HEK293 (cell line): ENCODE measurements at regions not wholly inside any gene's neighbourhood (a gene's known extent, or its start where the extent isn't known, plus 50 kb on each side); places are given as distances from the start of the nearest gene placed in this dataset.

ENCODE experiments used
- CTCF ChIA-PET: fragments of 350-600 bp; formaldehyde crosslinking; extraction: SDS; loops from one replicate; lab custom pipeline; 2021; ENCODE audit warnings: antibody characterized with exemption; lab: Yijun Ruan, JAX
- POLR2A ChIA-PET: fragments of 300-600 bp; formaldehyde crosslinking; extraction: SDS; loops from one replicate; lab custom pipeline; 2020; ENCODE audit warnings: antibody characterized with exemption, inconsistent platforms; lab: Yijun Ruan, JAX
- H3K27ac ChIP-seq: fragments of 200-500 bp; sonication (Bioruptor generic); 2 replicates; pipeline ENCODE4 v1.5.1; 2014; ENCODE audit warnings: low read depth, low read length, control low read depth, inconsistent platforms; ENCODE audit errors: extremely low read depth
- H3K36me3 ChIP-seq, 2 experiments: fragments of 200-500 bp in 1 of 2; sonication (Bioruptor generic) in 1 of 2; 1 replicate in 1 of 2; 2 replicates in 1 of 2; pipeline ENCODE4 v1.5.1; 2014 to 2017; ENCODE audit warnings: inconsistent platforms in 2 of 2, low read length in 2 of 2; ENCODE audit not compliant: control insufficient read depth in 2 of 2, insufficient read depth in 1 of 2
- H3K4me1 ChIP-seq: fragments of 200-500 bp; sonication (Bioruptor generic); 2 replicates; pipeline ENCODE4 v1.5.1; 2014; ENCODE audit warnings: mild to moderate bottlenecking, low read length, inconsistent platforms; ENCODE audit not compliant: control insufficient read depth, insufficient read depth
- H3K4me3 ChIP-seq: 2 replicates; pipeline ENCODE4 v1.5.1; 2011; ENCODE audit warnings: low read depth, mild to moderate bottlenecking, control low read depth, low read length, moderate library complexity
- H3K9me3 ChIP-seq: fragments of 200-500 bp; sonication (Bioruptor generic); 2 replicates; pipeline ENCODE4 v1.5.1; 2014; ENCODE audit warnings: low read depth, low read length, inconsistent platforms; ENCODE audit not compliant: control insufficient read depth, insufficient read depth
- GLIS2 ChIP-seq: fragments of 450-650 bp; formaldehyde crosslinking; IDR thresholded peaks from 2 replicates; pipeline ENCODE4 v1.5.1; 2016; ENCODE audit warnings: missing biosample characterization, missing genetic modification characterization
- HOXA7 ChIP-seq: sonication (generic); formaldehyde crosslinking; IDR thresholded peaks from 2 replicates; pipeline ENCODE4 v1.8.1; 2022; ENCODE audit warnings: missing genetic modification reagents, borderline replicate concordance
- ZFHX2 ChIP-seq: fragments of 450-650 bp; formaldehyde crosslinking; conservative IDR thresholded peaks from 2 replicates; pipeline ENCODE4 v1.5.1; 2016; ENCODE audit warnings: missing biosample characterization, missing genetic modification characterization
- ZNF184 ChIP-seq: fragments of 450-650 bp; IDR thresholded peaks from 2 replicates; pipeline ENCODE4 v1.5.1; 2018; ENCODE audit warnings: missing biosample characterization, mild to moderate bottlenecking, missing genetic modification characterization
- ZNF223 ChIP-seq: fragments of 450-650 bp; formaldehyde crosslinking; IDR thresholded peaks from 2 replicates; pipeline ENCODE4 v1.5.1; 2016; ENCODE audit warnings: missing biosample characterization, missing genetic modification characterization
- ZNF311 ChIP-seq: fragments of 450-650 bp; formaldehyde crosslinking; IDR thresholded peaks from 2 replicates; pipeline ENCODE4 v1.5.1; 2017; ENCODE audit warnings: missing biosample characterization, missing genetic modification characterization, borderline replicate concordance
- TF ChIP-seq, protein P1 (sequence below): sonication (generic); formaldehyde crosslinking; IDR thresholded peaks from 2 replicates; pipeline ENCODE4 v1.8.1; 2022; ENCODE audit warnings: mild to moderate bottlenecking, moderate library complexity, missing genetic modification reagents
- TF ChIP-seq, protein P2 (sequence below): fragments of 450-650 bp; formaldehyde crosslinking; IDR thresholded peaks from 2 replicates; pipeline ENCODE4 v1.5.1; 2017; ENCODE audit warnings: missing biosample characterization, missing genetic modification characterization
- TF ChIP-seq, protein P3 (sequence below): fragments of 450-650 bp; formaldehyde crosslinking; IDR thresholded peaks from 2 replicates; pipeline ENCODE4 v1.5.1; 2016; ENCODE audit warnings: missing biosample characterization, missing genetic modification characterization, borderline replicate concordance
- TF ChIP-seq, protein P4 (sequence below): fragments of 450-650 bp; formaldehyde crosslinking; IDR thresholded peaks from 2 replicates; pipeline ENCODE4 v1.5.1; 2016; ENCODE audit warnings: missing biosample characterization, missing genetic modification characterization

DNA sequence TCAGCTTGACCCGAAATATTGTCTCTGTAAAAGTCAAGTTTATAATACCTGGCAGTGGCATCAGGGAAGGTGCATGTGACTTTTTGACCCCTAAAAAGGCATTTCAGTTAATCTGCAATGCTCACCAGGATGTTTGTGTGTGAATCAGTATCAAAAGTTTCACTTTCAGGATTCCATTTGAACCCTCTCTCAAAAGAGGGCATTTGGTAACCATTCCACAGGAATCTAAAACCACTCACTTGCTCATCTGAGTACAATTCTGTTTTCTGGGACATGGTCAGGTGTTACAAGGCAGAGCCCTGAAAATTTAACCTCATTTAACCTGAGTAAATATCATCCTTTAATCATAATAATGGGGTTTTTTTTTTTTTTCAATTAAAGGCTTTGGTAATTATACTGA lies 77.9 kb upstream of the KLF7 start:
- Histone ChIP-seq H3K27ac (no peak overlapping the region), H3K9me3 (no peaks in the 10 kb centered on the region), H3K4me1 (no peaks in the 10 kb centered on the region), H3K36me3 (no peaks in the 10 kb centered on the region), H3K4me3 (no peak overlapping the region)
- TF ChIP-seq, protein P1, sequence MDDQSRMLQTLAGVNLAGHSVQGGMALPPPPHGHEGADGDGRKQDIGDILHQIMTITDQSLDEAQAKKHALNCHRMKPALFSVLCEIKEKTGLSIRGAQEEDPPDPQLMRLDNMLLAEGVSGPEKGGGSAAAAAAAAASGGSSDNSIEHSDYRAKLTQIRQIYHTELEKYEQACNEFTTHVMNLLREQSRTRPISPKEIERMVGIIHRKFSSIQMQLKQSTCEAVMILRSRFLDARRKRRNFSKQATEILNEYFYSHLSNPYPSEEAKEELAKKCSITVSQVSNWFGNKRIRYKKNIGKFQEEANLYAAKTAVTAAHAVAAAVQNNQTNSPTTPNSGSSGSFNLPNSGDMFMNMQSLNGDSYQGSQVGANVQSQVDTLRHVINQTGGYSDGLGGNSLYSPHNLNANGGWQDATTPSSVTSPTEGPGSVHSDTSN (CRISPR knock-in tag), result no peak
- TF ChIP-seq ZNF311 (no peak), ZNF223 (no peak), ZNF184 (no peak), HOXA7 (CRISPR knock-in tag) (no peak)
- TF ChIP-seq, protein P2, sequence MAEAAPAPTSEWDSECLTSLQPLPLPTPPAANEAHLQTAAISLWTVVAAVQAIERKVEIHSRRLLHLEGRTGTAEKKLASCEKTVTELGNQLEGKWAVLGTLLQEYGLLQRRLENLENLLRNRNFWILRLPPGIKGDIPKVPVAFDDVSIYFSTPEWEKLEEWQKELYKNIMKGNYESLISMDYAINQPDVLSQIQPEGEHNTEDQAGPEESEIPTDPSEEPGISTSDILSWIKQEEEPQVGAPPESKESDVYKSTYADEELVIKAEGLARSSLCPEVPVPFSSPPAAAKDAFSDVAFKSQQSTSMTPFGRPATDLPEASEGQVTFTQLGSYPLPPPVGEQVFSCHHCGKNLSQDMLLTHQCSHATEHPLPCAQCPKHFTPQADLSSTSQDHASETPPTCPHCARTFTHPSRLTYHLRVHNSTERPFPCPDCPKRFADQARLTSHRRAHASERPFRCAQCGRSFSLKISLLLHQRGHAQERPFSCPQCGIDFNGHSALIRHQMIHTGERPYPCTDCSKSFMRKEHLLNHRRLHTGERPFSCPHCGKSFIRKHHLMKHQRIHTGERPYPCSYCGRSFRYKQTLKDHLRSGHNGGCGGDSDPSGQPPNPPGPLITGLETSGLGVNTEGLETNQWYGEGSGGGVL (tag by site-specific recombination), result no peak
- ChIA-PET CTCF (no interaction called here), POLR2A (no interaction called here)

DNA sequence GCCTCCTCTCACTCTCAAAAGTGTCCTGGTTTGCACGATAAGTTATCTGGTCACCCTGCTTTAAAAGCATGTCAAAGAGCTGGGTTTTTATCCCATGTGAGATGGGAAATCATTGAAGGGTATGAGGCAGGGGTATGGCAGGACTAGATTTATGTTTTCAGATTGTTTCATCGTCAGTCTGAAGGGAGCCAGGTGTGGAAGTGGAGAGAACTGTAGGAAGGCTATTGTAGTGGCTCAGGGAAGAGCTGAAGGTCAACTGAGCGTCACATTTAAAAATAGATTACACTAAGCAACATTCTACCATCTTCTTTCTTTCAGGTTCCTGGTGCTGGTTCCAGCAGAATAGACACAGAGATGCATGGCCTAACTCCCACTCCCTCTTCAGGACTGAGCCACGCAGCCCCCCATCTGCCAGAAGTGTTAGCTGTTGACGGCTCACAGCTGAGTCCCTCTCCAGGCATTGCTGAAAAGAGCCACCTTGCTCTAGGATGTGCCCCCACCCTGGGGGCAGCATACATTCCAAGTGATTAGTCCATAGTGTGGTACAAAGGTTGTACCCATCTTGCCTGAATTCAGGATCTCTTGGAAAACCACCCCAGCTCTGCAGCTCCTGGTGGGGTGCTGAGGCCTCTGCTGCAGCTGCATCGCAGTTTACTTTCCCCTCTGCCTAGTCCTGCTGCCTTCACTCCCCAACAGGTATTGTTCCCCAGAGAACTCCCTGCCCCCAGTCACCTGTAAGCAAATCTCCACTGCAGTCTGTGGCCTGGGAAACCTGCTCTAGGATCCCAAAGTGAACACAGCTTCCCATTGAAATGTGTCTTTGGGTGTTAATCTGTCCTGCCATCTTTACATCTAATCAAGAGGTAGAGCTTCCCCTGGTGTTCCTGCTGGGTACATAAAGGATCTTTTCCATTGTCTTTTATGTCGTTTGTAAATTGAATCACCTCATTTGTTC lies 79.5 kb upstream of the KLF7 start:
- no peaks in the 10 kb centered on the region for H3K36me3 ChIP-seq
- H3K4me3 ChIP-seq, result no peak overlapping the region
- no peaks in the 10 kb centered on the region for H3K4me1 ChIP-seq
- TF ChIP-seq, protein P3, sequence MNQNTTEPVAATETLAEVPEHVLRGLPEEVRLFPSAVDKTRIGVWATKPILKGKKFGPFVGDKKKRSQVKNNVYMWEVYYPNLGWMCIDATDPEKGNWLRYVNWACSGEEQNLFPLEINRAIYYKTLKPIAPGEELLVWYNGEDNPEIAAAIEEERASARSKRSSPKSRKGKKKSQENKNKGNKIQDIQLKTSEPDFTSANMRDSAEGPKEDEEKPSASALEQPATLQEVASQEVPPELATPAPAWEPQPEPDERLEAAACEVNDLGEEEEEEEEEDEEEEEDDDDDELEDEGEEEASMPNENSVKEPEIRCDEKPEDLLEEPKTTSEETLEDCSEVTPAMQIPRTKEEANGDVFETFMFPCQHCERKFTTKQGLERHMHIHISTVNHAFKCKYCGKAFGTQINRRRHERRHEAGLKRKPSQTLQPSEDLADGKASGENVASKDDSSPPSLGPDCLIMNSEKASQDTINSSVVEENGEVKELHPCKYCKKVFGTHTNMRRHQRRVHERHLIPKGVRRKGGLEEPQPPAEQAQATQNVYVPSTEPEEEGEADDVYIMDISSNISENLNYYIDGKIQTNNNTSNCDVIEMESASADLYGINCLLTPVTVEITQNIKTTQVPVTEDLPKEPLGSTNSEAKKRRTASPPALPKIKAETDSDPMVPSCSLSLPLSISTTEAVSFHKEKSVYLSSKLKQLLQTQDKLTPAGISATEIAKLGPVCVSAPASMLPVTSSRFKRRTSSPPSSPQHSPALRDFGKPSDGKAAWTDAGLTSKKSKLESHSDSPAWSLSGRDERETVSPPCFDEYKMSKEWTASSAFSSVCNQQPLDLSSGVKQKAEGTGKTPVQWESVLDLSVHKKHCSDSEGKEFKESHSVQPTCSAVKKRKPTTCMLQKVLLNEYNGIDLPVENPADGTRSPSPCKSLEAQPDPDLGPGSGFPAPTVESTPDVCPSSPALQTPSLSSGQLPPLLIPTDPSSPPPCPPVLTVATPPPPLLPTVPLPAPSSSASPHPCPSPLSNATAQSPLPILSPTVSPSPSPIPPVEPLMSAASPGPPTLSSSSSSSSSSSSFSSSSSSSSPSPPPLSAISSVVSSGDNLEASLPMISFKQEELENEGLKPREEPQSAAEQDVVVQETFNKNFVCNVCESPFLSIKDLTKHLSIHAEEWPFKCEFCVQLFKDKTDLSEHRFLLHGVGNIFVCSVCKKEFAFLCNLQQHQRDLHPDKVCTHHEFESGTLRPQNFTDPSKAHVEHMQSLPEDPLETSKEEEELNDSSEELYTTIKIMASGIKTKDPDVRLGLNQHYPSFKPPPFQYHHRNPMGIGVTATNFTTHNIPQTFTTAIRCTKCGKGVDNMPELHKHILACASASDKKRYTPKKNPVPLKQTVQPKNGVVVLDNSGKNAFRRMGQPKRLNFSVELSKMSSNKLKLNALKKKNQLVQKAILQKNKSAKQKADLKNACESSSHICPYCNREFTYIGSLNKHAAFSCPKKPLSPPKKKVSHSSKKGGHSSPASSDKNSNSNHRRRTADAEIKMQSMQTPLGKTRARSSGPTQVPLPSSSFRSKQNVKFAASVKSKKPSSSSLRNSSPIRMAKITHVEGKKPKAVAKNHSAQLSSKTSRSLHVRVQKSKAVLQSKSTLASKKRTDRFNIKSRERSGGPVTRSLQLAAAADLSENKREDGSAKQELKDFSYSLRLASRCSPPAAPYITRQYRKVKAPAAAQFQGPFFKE (tag by site-specific recombination), result no peak
- TF ChIP-seq, protein P4, sequence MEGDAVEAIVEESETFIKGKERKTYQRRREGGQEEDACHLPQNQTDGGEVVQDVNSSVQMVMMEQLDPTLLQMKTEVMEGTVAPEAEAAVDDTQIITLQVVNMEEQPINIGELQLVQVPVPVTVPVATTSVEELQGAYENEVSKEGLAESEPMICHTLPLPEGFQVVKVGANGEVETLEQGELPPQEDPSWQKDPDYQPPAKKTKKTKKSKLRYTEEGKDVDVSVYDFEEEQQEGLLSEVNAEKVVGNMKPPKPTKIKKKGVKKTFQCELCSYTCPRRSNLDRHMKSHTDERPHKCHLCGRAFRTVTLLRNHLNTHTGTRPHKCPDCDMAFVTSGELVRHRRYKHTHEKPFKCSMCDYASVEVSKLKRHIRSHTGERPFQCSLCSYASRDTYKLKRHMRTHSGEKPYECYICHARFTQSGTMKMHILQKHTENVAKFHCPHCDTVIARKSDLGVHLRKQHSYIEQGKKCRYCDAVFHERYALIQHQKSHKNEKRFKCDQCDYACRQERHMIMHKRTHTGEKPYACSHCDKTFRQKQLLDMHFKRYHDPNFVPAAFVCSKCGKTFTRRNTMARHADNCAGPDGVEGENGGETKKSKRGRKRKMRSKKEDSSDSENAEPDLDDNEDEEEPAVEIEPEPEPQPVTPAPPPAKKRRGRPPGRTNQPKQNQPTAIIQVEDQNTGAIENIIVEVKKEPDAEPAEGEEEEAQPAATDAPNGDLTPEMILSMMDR (tag by site-specific recombination), result peak; percentile 9; the same call in 1 of the 2 replicates
- TF ChIP-seq ZFHX2 (no peak), GLIS2 (no peak)
- no peak overlapping the region for H3K27ac ChIP-seq
- POLR2A ChIA-PET, result no interaction called here
- CTCF ChIA-PET, result interaction anchor here (0.6 kb wide), 1 partner anchor 18 kb away, joined by 3 read pairs; no protein-coding TSS in a partner anchor
- no peaks in the 10 kb centered on the region for H3K9me3 ChIP-seq
